Bronchial epithelial cell (primary cell): ENCODE measurements at regions not wholly inside any gene's neighbourhood (a gene's known extent, or its start where the extent isn't known, plus 50 kb on each side); places are given as distances from the start of the nearest gene placed in this dataset.

Source experiments
- DNase-seq: peaks from one replicate; pipeline ENCODE4 v3.0.0-alpha.2; 2010; ENCODE audit warnings: low read depth
- FAIRE-seq: peaks from 2 replicates; lab custom pipeline; 2011; peaks lifted over from hg19 to GRCh38; lab: Jason Lieb, UNC
- H3K27me3 ChIP-seq: 2 replicates; pipeline ENCODE4 v1.5.1; 2011; ENCODE audit warnings: low read length; ENCODE audit not compliant: control insufficient read depth, insufficient read depth
- H3K36me3 ChIP-seq: 2 replicates; pipeline ENCODE4 v1.5.1; 2011; ENCODE audit warnings: low read length; ENCODE audit not compliant: control insufficient read depth, insufficient read depth
- H3K4me3 ChIP-seq: 2 replicates; pipeline ENCODE4 v1.5.1; 2011; ENCODE audit warnings: mild to moderate bottlenecking, low read depth, low read length, control low read depth
- TF ChIP-seq, protein P1 (sequence below): IDR thresholded peaks from 2 replicates; pipeline ENCODE4 v1.5.1; 2011; ENCODE audit warnings: mild to moderate bottlenecking, moderate library complexity, low read length, control low read depth, inconsistent platforms; ENCODE audit not compliant: insufficient read depth, severe bottlenecking

- no peaks in the 10 kb centered on the region for H3K27me3 ChIP-seq
- TF ChIP-seq, protein P1, sequence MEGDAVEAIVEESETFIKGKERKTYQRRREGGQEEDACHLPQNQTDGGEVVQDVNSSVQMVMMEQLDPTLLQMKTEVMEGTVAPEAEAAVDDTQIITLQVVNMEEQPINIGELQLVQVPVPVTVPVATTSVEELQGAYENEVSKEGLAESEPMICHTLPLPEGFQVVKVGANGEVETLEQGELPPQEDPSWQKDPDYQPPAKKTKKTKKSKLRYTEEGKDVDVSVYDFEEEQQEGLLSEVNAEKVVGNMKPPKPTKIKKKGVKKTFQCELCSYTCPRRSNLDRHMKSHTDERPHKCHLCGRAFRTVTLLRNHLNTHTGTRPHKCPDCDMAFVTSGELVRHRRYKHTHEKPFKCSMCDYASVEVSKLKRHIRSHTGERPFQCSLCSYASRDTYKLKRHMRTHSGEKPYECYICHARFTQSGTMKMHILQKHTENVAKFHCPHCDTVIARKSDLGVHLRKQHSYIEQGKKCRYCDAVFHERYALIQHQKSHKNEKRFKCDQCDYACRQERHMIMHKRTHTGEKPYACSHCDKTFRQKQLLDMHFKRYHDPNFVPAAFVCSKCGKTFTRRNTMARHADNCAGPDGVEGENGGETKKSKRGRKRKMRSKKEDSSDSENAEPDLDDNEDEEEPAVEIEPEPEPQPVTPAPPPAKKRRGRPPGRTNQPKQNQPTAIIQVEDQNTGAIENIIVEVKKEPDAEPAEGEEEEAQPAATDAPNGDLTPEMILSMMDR, result no peak
- DNase-seq (peak; percentile 99), FAIRE-seq (no peak)
- no peak overlapping the region for H3K4me3 ChIP-seq
- no peaks in the 10 kb centered on the region for H3K36me3 ChIP-seq
Measured at GRCh38 chr15:39195961-39196486, 384.9 kb upstream of the THBS1 start.

GRCh38 chr15:39198044-39199000 lies 382.6 kb upstream of the THBS1 start:
- H3K4me3 ChIP-seq, result no peak overlapping the region
- no peaks in the 10 kb centered on the region for H3K36me3 ChIP-seq
- TF ChIP-seq, protein P1, result no peak
- no peak for FAIRE-seq
- no peaks in the 10 kb centered on the region for H3K27me3 ChIP-seq
- DNase-seq, result peak; percentile 92

- TF ChIP-seq, protein P1, result no peak
- Histone ChIP-seq H3K4me3 (no peak overlapping the region), H3K27me3 (no peaks in the 10 kb centered on the region), H3K36me3 (no peaks in the 10 kb centered on the region)
- no peak for DNase-seq
- FAIRE-seq, result no peak
Measured at GRCh38 chr15:39199076-39199475, 381.8 kb upstream of the THBS1 start.

DNA sequence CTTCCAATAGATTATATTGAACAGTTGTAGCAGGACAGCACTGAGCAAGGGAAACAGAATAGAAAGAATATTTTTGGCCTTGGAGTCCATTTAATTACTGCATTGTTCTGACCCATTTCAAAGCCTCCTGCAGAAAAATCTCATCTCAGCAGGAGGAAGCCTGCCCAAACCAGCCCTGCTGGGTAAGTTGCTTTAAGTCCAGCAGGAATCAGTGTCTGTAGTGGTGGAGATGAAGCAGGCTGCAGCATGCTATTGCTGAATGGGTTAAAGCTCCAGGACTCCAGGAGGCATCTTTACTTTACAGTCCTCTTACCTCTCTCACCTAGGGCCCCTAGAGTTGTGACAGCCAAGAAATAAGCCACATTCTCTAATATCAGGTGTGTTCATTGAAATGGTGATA lies 380.3 kb upstream of the THBS1 start:
- no peak for FAIRE-seq
- no peak for DNase-seq

GRCh38 chr15:39202641-39203040 lies 378.2 kb upstream of the THBS1 start:
- TF ChIP-seq, protein P1, result no peak
- peak; percentile 88 for DNase-seq
- Histone ChIP-seq H3K36me3 (no peaks in the 10 kb centered on the region), H3K27me3 (no peaks in the 10 kb centered on the region), H3K4me3 (no peak overlapping the region)
- FAIRE-seq, result no peak

More for the DNA sequence above, 380.3 kb upstream of the THBS1 start:
- no peaks in the 10 kb centered on the region for H3K27me3 ChIP-seq
- TF ChIP-seq, protein P1, result no peak
- H3K36me3 ChIP-seq, result no peaks in the 10 kb centered on the region
- H3K4me3 ChIP-seq, result no peak overlapping the region
